ENCODE measurements at regions not wholly inside any gene's neighbourhood (a gene's known extent, or its start where the extent isn't known, plus 50 kb on each side); places are given as distances from the start of the nearest gene placed in this dataset.
A peak's percentile ranks its signal among the peaks of the same experiment; 100 is the strongest.
"Not testable (repeated sequence)": the region's sequence is repeated elsewhere in the genome, so short reads cannot be mapped to it uniquely, and the experiment has no call there.

- DNase-seq (ENCODE audit: low spot score, unreplicated experiment), result no peak
- TF ChIP-seq CTCF (IDR thresholded peaks at IDR 0.05; ENCODE audit: unreplicated experiment), result no peak
- H3K4me3 Mint-ChIP-seq (ENCODE audit: low read depth), result no peak overlapping the region
- no peaks in the 10 kb centered on the region for H3K4me1 Mint-ChIP-seq (ENCODE audit: low read depth)
- H3K9me3 Mint-ChIP-seq (ENCODE audit: low read depth), result no peaks in the 10 kb centered on the region
- no peak overlapping the region for H3K27ac Mint-ChIP-seq
- no peaks in the 10 kb centered on the region for H3K27me3 Mint-ChIP-seq
- H3K36me3 Mint-ChIP-seq (ENCODE audit: insufficient read depth), result no peaks in the 10 kb centered on the region
Observed at GRCh38 chr16:47873434-47873833, 282.4 kb downstream of the ABCC12 start.

GRCh38 chr16:47872225-47872624 lies 283.6 kb downstream of the ABCC12 start:
- TF ChIP-seq CTCF (IDR thresholded peaks at IDR 0.05; ENCODE audit: unreplicated experiment), result no peak
- DNase-seq (ENCODE audit: low spot score, unreplicated experiment), result no peak
- H3K27me3 Mint-ChIP-seq, result no peaks in the 10 kb centered on the region
- H3K4me1 Mint-ChIP-seq (ENCODE audit: low read depth), result no peaks in the 10 kb centered on the region
- peaks cover 2% of the 10 kb centered on the region for H3K9me3 Mint-ChIP-seq (ENCODE audit: low read depth)
- H3K27ac Mint-ChIP-seq, result no peak overlapping the region
- H3K36me3 Mint-ChIP-seq (ENCODE audit: insufficient read depth), result no peaks in the 10 kb centered on the region
- H3K4me3 Mint-ChIP-seq (ENCODE audit: low read depth), result no peak overlapping the region

- Mint-ChIP-seq H3K27me3 (no peaks in the 10 kb centered on the region), H3K4me3 (ENCODE audit: low read depth) (no peak overlapping the region), H3K4me1 (ENCODE audit: low read depth) (peaks cover 16% of the 10 kb centered on the region), H3K36me3 (ENCODE audit: insufficient read depth) (no peaks in the 10 kb centered on the region), H3K27ac (no peak overlapping the region), H3K9me3 (ENCODE audit: low read depth) (peaks cover 6% of the 10 kb centered on the region)
- DNase-seq (ENCODE audit: low spot score, unreplicated experiment), result no peak
- TF ChIP-seq CTCF (IDR thresholded peaks at IDR 0.05; ENCODE audit: unreplicated experiment), result no peak
Observed at GRCh38 chr16:47866423-47866822, 289.4 kb downstream of the ABCC12 start.

- Mint-ChIP-seq H3K27ac (peak overlapping the region; percentile 46), H3K4me1 (ENCODE audit: low read depth) (peaks cover 21% of the 10 kb centered on the region), H3K9me3 (ENCODE audit: low read depth) (peaks cover 6% of the 10 kb centered on the region), H3K27me3 (no peaks in the 10 kb centered on the region), H3K4me3 (ENCODE audit: low read depth) (no peak overlapping the region), H3K36me3 (ENCODE audit: insufficient read depth) (no peaks in the 10 kb centered on the region)
- TF ChIP-seq CTCF (IDR thresholded peaks at IDR 0.05; ENCODE audit: unreplicated experiment), result no peak
- DNase-seq (ENCODE audit: low spot score, unreplicated experiment), result no peak
Observed at GRCh38 chr16:47865337-47865855, 290.4 kb downstream of the ABCC12 start.

GRCh38 chr16:47864262-47864661 lies 291.5 kb downstream of the ABCC12 start:
- not testable (repeated sequence) for H3K9me3 Mint-ChIP-seq (ENCODE audit: low read depth); H3K27me3 Mint-ChIP-seq; DNase-seq (ENCODE audit: low spot score, unreplicated experiment); H3K36me3 Mint-ChIP-seq (ENCODE audit: insufficient read depth)
- peak overlapping the region; percentile 92 for H3K27ac Mint-ChIP-seq
- H3K4me3 Mint-ChIP-seq (ENCODE audit: low read depth), result peak overlapping the region; percentile 37
- H3K4me1 Mint-ChIP-seq (ENCODE audit: low read depth), result peaks cover 21% of the 10 kb centered on the region

- H3K4me3 Mint-ChIP-seq (ENCODE audit: low read depth), result no peak overlapping the region
- H3K9me3 Mint-ChIP-seq (ENCODE audit: low read depth), result peaks cover 3% of the 10 kb centered on the region
- TF ChIP-seq CTCF (IDR thresholded peaks at IDR 0.05; ENCODE audit: unreplicated experiment), result no peak
- peaks cover 4% of the 10 kb centered on the region for H3K27me3 Mint-ChIP-seq
- DNase-seq (ENCODE audit: low spot score, unreplicated experiment), result no peak
- no peaks in the 10 kb centered on the region for H3K36me3 Mint-ChIP-seq (ENCODE audit: insufficient read depth)
- peak overlapping the region; percentile 60 for H3K27ac Mint-ChIP-seq
- H3K4me1 Mint-ChIP-seq (ENCODE audit: low read depth), result peaks cover 21% of the 10 kb centered on the region
Observed at GRCh38 chr16:47861999-47862398, 293.8 kb downstream of the ABCC12 start.

All from progenitor cell of endocrine pancreas (in vitro differentiated cells).